Choroid plexus epithelial cell (primary cell): ENCODE measurements at regions not wholly inside any gene's neighbourhood (a gene's known extent, or its start where the extent isn't known, plus 50 kb on each side); places are given as distances from the start of the nearest gene placed in this dataset.

Experiments used
- DNase-seq: peaks from one replicate; pipeline ENCODE4 v3.0.0-alpha.2; 2010; ENCODE audit warnings: low read depth
- H3K4me3 ChIP-seq: 2 replicates; pipeline ENCODE4 v1.5.1; 2011; ENCODE audit warnings: low read depth, mild to moderate bottlenecking, control low read depth, low read length, moderate library complexity
- CTCF ChIP-seq: conservative IDR thresholded peaks from 2 replicates; pipeline ENCODE4 v1.5.1; 2011; ENCODE audit warnings: low read depth, mild to moderate bottlenecking, control low read depth, inconsistent platforms, low read length, moderate library complexity

GRCh38 chr5:159605585-159605984, 275.3 kb upstream of the IL12B start:
- TF ChIP-seq CTCF = no peak
- H3K4me3 ChIP-seq = no peak overlapping the region
- DNase-seq = peak; percentile 79

GRCh38 chr5:159609359-159609758, 279.1 kb upstream of the IL12B start:
- no peak overlapping the region for H3K4me3 ChIP-seq
- DNase-seq = peak; percentile 15
- TF ChIP-seq CTCF = no peak

- TF ChIP-seq CTCF = no peak
- DNase-seq = no peak
Observed at GRCh38 chr5:159610966-159611579, 280.8 kb upstream of the IL12B start.

GRCh38 chr5:159616952-159617351, 286.7 kb upstream of the IL12B start:
- no peak overlapping the region for H3K4me3 ChIP-seq
- DNase-seq = peak; percentile 22
- TF ChIP-seq CTCF = no peak

More at GRCh38 chr5:159610966-159611579, 280.8 kb upstream of the IL12B start:
- no peak overlapping the region for H3K4me3 ChIP-seq

- DNase-seq = peak; percentile 24
- TF ChIP-seq CTCF = no peak
Observed at GRCh38 chr5:159619826-159620225, 289.5 kb upstream of the IL12B start.

GRCh38 chr5:159620853-159621540, 290.7 kb upstream of the IL12B start:
- TF ChIP-seq CTCF = no peak
- H3K4me3 ChIP-seq = no peak overlapping the region
- no peak for DNase-seq

More at GRCh38 chr5:159619826-159620225, 289.5 kb upstream of the IL12B start:
- H3K4me3 ChIP-seq = no peak overlapping the region

- H3K4me3 ChIP-seq = no peak overlapping the region
- no peak for DNase-seq
- no peak for TF ChIP-seq CTCF
Observed at GRCh38 chr5:159628703-159629102, 287.6 kb upstream of the ADRA1B start.
